Gastroesophageal sphincter (tissue), 4 donors: ENCODE measurements at regions not wholly inside any gene's neighbourhood (a gene's known extent, or its start where the extent isn't known, plus 50 kb on each side); places are given as distances from the start of the nearest gene placed in this dataset.
A peak's percentile ranks its signal among the peaks of the same experiment; 100 is the strongest.
"Not testable (repeated sequence)": the region's sequence is repeated elsewhere in the genome, so short reads cannot be mapped to it uniquely, and the experiment has no call there.

Source experiments
- ATAC-seq: fragments of 150-250 bp; one replicate; pipeline ENCODE4 v1.9.1; 2016; ENCODE audit warnings: mild to moderate bottlenecking, moderate library complexity
- H3K27ac ChIP-seq, 4 donors: fragments of 200-600 bp; sonication (generic) in 3 of 4; 1 replicate in 3 of 4; 2 replicates in 1 of 4; pipeline ENCODE4 v1.5.1; 2016 to 2019
- H3K27me3 ChIP-seq: fragments of 200-600 bp; sonication (generic); one replicate; pipeline ENCODE4 v1.5.1; 2019
- H3K36me3 ChIP-seq, 2 donors: fragments of 200-600 bp; sonication (generic); one replicate each; pipeline ENCODE4 v1.5.1; 2019; ENCODE audit warnings: control low read depth in 1 of 2
- H3K4me1 ChIP-seq, 3 donors: fragments of 200-600 bp; sonication (generic); 1 replicate in 2 of 3; 2 replicates in 1 of 3; pipeline ENCODE4 v1.5.1; 2016 to 2019; ENCODE audit warnings: control low read depth in 2 of 3
- H3K4me3 ChIP-seq, 2 donors: fragments of 200-600 bp; sonication (generic); one replicate each; pipeline ENCODE4 v1.5.1; 2019; ENCODE audit warnings: mild to moderate bottlenecking in 1 of 2, moderate library complexity in 1 of 2
- H3K9me3 ChIP-seq, 3 donors: fragments of 200-600 bp; sonication (generic); one replicate each; pipeline ENCODE4 v1.5.1; 2017 to 2019; ENCODE audit warnings: control low read depth in 2 of 3
- CTCF ChIP-seq, 4 experiments: fragments of 200-600 bp in 2 of 4; fragments of 450-650 bp in 2 of 4; sonication (generic) in 1 of 4; IDR thresholded peaks; one replicate each; pipeline ENCODE4 v1.5.1; 2017 to 2019; ENCODE audit warnings: antibody characterized with exemption in 4 of 4, mild to moderate bottlenecking in 2 of 4, moderate library complexity in 2 of 4
- EP300 ChIP-seq: sonication (generic); formaldehyde crosslinking; IDR thresholded peaks from one replicate; pipeline ENCODE4 v1.6.1; 2017; ENCODE audit warnings: antibody characterized with exemption, mild to moderate bottlenecking
- POLR2A ChIP-seq, 2 donors: fragments of 450-650 bp; IDR thresholded peaks; one replicate each; pipeline ENCODE4 v1.6.1; 2017; ENCODE audit warnings: antibody characterized with exemption in 2 of 2, mild to moderate bottlenecking in 2 of 2, moderate library complexity in 1 of 2
- POLR2AphosphoS5 ChIP-seq: sonication (generic); formaldehyde crosslinking; IDR thresholded peaks from one replicate; pipeline ENCODE4 v1.6.1; 2017; ENCODE audit warnings: antibody characterized with exemption
- WGBS, 2 donors: methylation state at CpG; one replicate each; pipeline ENCODE4 v1.1.5; 2018; ENCODE audit warnings: low coverage in 1 of 2; 5-methylcytosine and 5-hydroxymethylcytosine counted together

GRCh38 chr3:110314512-110315114 is 757.0 kb upstream of the NECTIN3 start:
- no peak for TF ChIP-seq POLR2A (IDR thresholded peaks at IDR 0.05)
- TF ChIP-seq POLR2AphosphoS5: no peak
- TF ChIP-seq EP300: no peak
- TF ChIP-seq CTCF (IDR thresholded peaks at IDR 0.05): peak; percentile 58 to 77 (median 72)
- WGBS, 2 donors: 54 to 56% methylated on average over 7 of the region's 7 CpGs
- Histone ChIP-seq H3K27ac (no peak overlapping the region), H3K36me3 (no peaks in the 10 kb centered on the region), H3K4me3 (no peak overlapping the region), H3K9me3 (no peaks in the 10 kb centered on the region), H3K27me3 (no peaks in the 10 kb centered on the region), H3K4me1 (no peaks in the 10 kb centered on the region)
- no peak for ATAC-seq

GRCh38 chr3:110318108-110318507 is 753.5 kb upstream of the NECTIN3 start:
- no peak for TF ChIP-seq POLR2AphosphoS5
- TF ChIP-seq POLR2A (IDR thresholded peaks at IDR 0.05): no peak
- TF ChIP-seq CTCF (IDR thresholded peaks at IDR 0.05): no peak
- TF ChIP-seq EP300: no peak
- WGBS, 2 donors: 70% methylated on average over 1 of the region's 1 CpG; no CpG with 5 or more reads in 1 of the 2 donors
- no peaks in the 10 kb centered on the region for H3K36me3 ChIP-seq
- no peak overlapping the region for H3K27ac ChIP-seq
- ATAC-seq: no peak
- no peaks in the 10 kb centered on the region for H3K27me3 ChIP-seq
- H3K4me3 ChIP-seq: no peak overlapping the region
- no peaks in the 10 kb centered on the region for H3K9me3 ChIP-seq
- H3K4me1 ChIP-seq: no peaks in the 10 kb centered on the region

GRCh38 chr3:110323349-110323748 is 748.3 kb upstream of the NECTIN3 start:
- no peaks in the 10 kb centered on the region for H3K4me1 ChIP-seq
- TF ChIP-seq POLR2AphosphoS5 (no peak), EP300 (no peak), POLR2A (IDR thresholded peaks at IDR 0.05) (no peak), CTCF (IDR thresholded peaks at IDR 0.05) (no peak)
- H3K27ac ChIP-seq: no peak overlapping the region
- no peaks in the 10 kb centered on the region for H3K36me3 ChIP-seq
- no peaks in the 10 kb centered on the region for H3K27me3 ChIP-seq
- no peak for ATAC-seq
- WGBS, 2 donors: 71 to 81% methylated on average over 1 of the region's 1 CpG
- H3K9me3 ChIP-seq: no peaks in the 10 kb centered on the region
- no peak overlapping the region for H3K4me3 ChIP-seq

GRCh38 chr3:110324171-110324705 is 747.4 kb upstream of the NECTIN3 start:
- Histone ChIP-seq H3K9me3 (no peaks in the 10 kb centered on the region), H3K27ac (no peak overlapping the region), H3K4me1 (no peaks in the 10 kb centered on the region), H3K27me3 (no peaks in the 10 kb centered on the region), H3K36me3 (no peaks in the 10 kb centered on the region), H3K4me3 (no peak overlapping the region)
- ATAC-seq: no peak
- no peak for TF ChIP-seq EP300
- TF ChIP-seq CTCF (IDR thresholded peaks at IDR 0.05): no peak
- no peak for TF ChIP-seq POLR2A (IDR thresholded peaks at IDR 0.05)
- WGBS, 2 donors: 63 to 67% methylated on average over 3 of the region's 3 CpGs

- Histone ChIP-seq H3K27me3 (no peaks in the 10 kb centered on the region), H3K27ac (no peak overlapping the region), H3K4me1 (no peaks in the 10 kb centered on the region), H3K4me3 (no peak overlapping the region), H3K9me3 (no peaks in the 10 kb centered on the region), H3K36me3 (no peaks in the 10 kb centered on the region)
- WGBS, 2 donors: 69% methylated on average over 2 of the region's 2 CpGs; no CpG with 5 or more reads in 1 of the 2 donors
- no peak for ATAC-seq
- TF ChIP-seq POLR2AphosphoS5: no peak
- TF ChIP-seq POLR2A (IDR thresholded peaks at IDR 0.05): no peak
These were observed 743.7 kb upstream of the NECTIN3 start for GRCh38 chr3:110327870-110328269.

- H3K9me3 ChIP-seq, H3K27me3 ChIP-seq, ATAC-seq, H3K27ac ChIP-seq, H3K4me3 ChIP-seq, H3K4me1 ChIP-seq, H3K36me3 ChIP-seq: not testable (repeated sequence)
- 75 to 93% methylated on average over 2 of the region's 2 CpGs for WGBS, 2 donors
These were observed 740.1 kb upstream of the NECTIN3 start for GRCh38 chr3:110331562-110331961.
